ENCODE measurements at regions not wholly inside any gene's neighbourhood (a gene's known extent, or its start where the extent isn't known, plus 50 kb on each side); places are given as distances from the start of the nearest gene placed in this dataset.

- ChIA-PET CTCF (no interaction called here), POLR2A (no interaction called here), RAD21 (ENCODE audit: low non-redundant PET in 1 of 2, low total read pairs in 2 of 2, uncharacterized antibody in 2 of 2, unreplicated experiment in 2 of 2) (no interaction called here)
- no TSS peak for BruUV-seq (replicated peaks)
- Histone ChIP-seq H3K36me3 (ENCODE audit: control insufficient read depth in 1 of 2, insufficient read depth in 2 of 2, low read length in 2 of 2) (no peaks in the 10 kb centered on the region), H3K4me3 (replicated peaks in 1 of 2; ENCODE audit: low read depth in 1 of 2, low read length in 2 of 2) (no peak overlapping the region), H4K20me1 (ENCODE audit: insufficient read depth) (no peaks in the 10 kb centered on the region), H3K4me1 (ENCODE audit: control insufficient read depth in 1 of 2, insufficient read depth in 2 of 2, low read length in 2 of 2) (no peaks in the 10 kb centered on the region), H3K79me2 (ENCODE audit: insufficient read depth, low read length) (no peaks in the 10 kb centered on the region), H2AFZ (ENCODE audit: low read depth, low read length, poor library complexity, severe bottlenecking) (no peak overlapping the region), H3K27me3 (ENCODE audit: insufficient read depth, low read length) (peaks cover 24% of the 10 kb centered on the region), H3K4me2 (ENCODE audit: low read length) (no peak overlapping the region), H3K9me2 (ENCODE audit: insufficient read depth) (no peaks in the 10 kb centered on the region), H3K9ac (ENCODE audit: low read length) (no peak overlapping the region), H3K9me3 (ENCODE audit: control insufficient read depth in 1 of 2, insufficient read depth in 1 of 2, low read depth in 1 of 2, low read length in 2 of 2) (no peaks in the 10 kb centered on the region), H3K27ac (ENCODE audit: low read depth, low read length) (no peak overlapping the region)
- no peak for DNase-seq (ENCODE audit: low read depth, low spot score)
- TF ChIP-seq ELF1 (IDR thresholded peaks at IDR 0.05; ENCODE audit: borderline replicate concordance, low read depth) = no peak
- no peak for TF ChIP-seq SRF (IDR thresholded peaks at IDR 0.05; ENCODE audit: low read depth)
- TF ChIP-seq RAD21 (IDR thresholded peaks at IDR 0.05; ENCODE audit: low read depth) = no peak
- TF ChIP-seq TCF7L2 (IDR thresholded peaks at IDR 0.05; ENCODE audit: borderline replicate concordance, extremely low read depth, insufficient read depth, insufficient read length) = no peak
- TF ChIP-seq JUND (IDR thresholded peaks at IDR 0.05) = no peak
- no peak for TF ChIP-seq ATF3 (IDR thresholded peaks at IDR 0.05)
- TF ChIP-seq POLR2AphosphoS5 (IDR thresholded peaks at IDR 0.05; ENCODE audit: low read depth, low read length) = no peak
- TF ChIP-seq SIN3A (IDR thresholded peaks at IDR 0.05; ENCODE audit: low read depth) = no peak
- TF ChIP-seq YY1 (IDR thresholded peaks at IDR 0.05; ENCODE audit: extremely low read depth, insufficient replicate concordance, low read depth, low read length) = no peak
- no peak for TF ChIP-seq FOSL1 (IDR thresholded peaks at IDR 0.05; ENCODE audit: low read depth)
- TF ChIP-seq ZFX (IDR thresholded peaks at IDR 0.05) = no peak
- no peak for TF ChIP-seq CEBPB (IDR thresholded peaks at IDR 0.05; ENCODE audit: low read depth)
- TF ChIP-seq ZBTB33 (IDR thresholded peaks at IDR 0.05; ENCODE audit: extremely low read depth, insufficient replicate concordance, low read length) = no peak
- no peak for TF ChIP-seq CTCF (IDR thresholded peaks at IDR 0.05 in 2 of 3, conservative IDR thresholded peaks at IDR 0.05 in 1 of 3; ENCODE audit: borderline replicate concordance in 1 of 3, insufficient read depth in 1 of 3, low read depth in 2 of 3, low read length in 2 of 3)
- intact Hi-C loops (cut with micrococcal nuclease) = no loop called here
- ATAC-seq = no peak
Measured at GRCh38 chr16:86449446-86450095, 60.8 kb upstream of the FOXF1 start.
